GM13976 (cell line): ENCODE measurements at regions not wholly inside any gene's neighbourhood (a gene's known extent, or its start where the extent isn't known, plus 50 kb on each side); places are given as distances from the start of the nearest gene placed in this dataset.

Experiments
- DNase-seq: peaks from one replicate; pipeline ENCODE4 v3.0.0; 2012; ENCODE audit warnings: low spot score
- CTCF ChIP-seq: IDR thresholded peaks from 2 replicates; pipeline ENCODE4 v1.5.1; 2012; ENCODE audit warnings: borderline replicate concordance, mild to moderate bottlenecking; ENCODE audit not compliant: insufficient read depth; ENCODE audit errors: extremely low read depth, missing control alignments, control extremely low read depth
- in situ Hi-C: fragments of 300-500 bp; cut with MboI; formaldehyde crosslinking; loops from one replicate; pipeline ENCODE4 v1.12.0; 2022; ENCODE audit warnings: low sequenced_read_pairs, mixed read lengths, inconsistent platforms; ENCODE audit not compliant: unreplicated experiment

GRCh38 chr5:40367255-40367654 lies 312.5 kb upstream of the PTGER4 start:
- no peak for TF ChIP-seq CTCF
- DNase-seq, result no peak
- in situ Hi-C loops, result no loop called here

- in situ Hi-C loops, result no loop called here
- no peak for TF ChIP-seq CTCF
- DNase-seq, result no peak
These were observed 314.1 kb upstream of the PTGER4 start for GRCh38 chr5:40365342-40366330.

- in situ Hi-C loops, result no loop called here
- DNase-seq, result no peak
- TF ChIP-seq CTCF, result no peak
These were observed 315.3 kb upstream of the PTGER4 start for GRCh38 chr5:40364441-40364840.

GRCh38 chr5:40361378-40361777 lies 318.3 kb upstream of the PTGER4 start:
- in situ Hi-C loops, result no loop called here
- no peak for DNase-seq
- no peak for TF ChIP-seq CTCF

- TF ChIP-seq CTCF, result no peak
- in situ Hi-C loops, result no loop called here
- DNase-seq, result no peak
These were observed 319.0 kb upstream of the PTGER4 start for GRCh38 chr5:40360685-40361084.

GRCh38 chr5:40359832-40360231 lies 319.9 kb upstream of the PTGER4 start:
- in situ Hi-C loops, result no loop called here
- no peak for DNase-seq
- TF ChIP-seq CTCF, result no peak
